SU-DHL-6 (cell line): ENCODE measurements at regions not wholly inside any gene's neighbourhood (a gene's known extent, or its start where the extent isn't known, plus 50 kb on each side); places are given as distances from the start of the nearest gene placed in this dataset.

Experiments
- EZH2phosphoT487 ChIP-seq: fragments of 200-600 bp; sonication (generic), shearing (Covaris generic); conservative IDR thresholded peaks from 2 replicates; pipeline ENCODE4 v1.6.1; 2018; ENCODE audit warnings: mild to moderate bottlenecking, antibody characterized with exemption, low read length, moderate library complexity, mixed read lengths
- TF ChIP-seq, protein P1 (sequence below): fragments of 200-600 bp; sonication (generic); IDR thresholded peaks from one replicate; pipeline ENCODE4 v1.5.1; 2017; ENCODE audit warnings: antibody characterized with exemption, mild to moderate bottlenecking, low read length, moderate library complexity; ENCODE audit not compliant: insufficient read depth, poor library complexity, severe bottlenecking

DNA sequence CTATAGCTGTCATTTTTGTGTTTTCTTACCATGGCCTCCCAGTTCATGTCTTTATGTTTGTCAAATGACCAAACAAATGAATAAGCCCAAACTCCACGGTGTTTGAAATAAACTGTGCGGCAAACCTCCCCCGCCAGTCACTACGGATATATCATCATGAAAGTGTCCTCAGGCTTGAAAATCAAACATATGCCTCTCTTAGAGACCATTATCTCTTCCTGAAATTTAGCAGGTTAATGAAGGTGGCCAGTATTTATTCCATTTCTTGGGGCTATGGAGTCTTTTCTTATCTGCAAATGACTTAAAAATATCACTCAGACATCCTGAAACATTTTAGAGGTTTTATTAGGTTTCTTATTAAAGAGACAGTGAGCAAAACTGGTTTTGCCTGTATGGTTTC is 610.3 kb upstream of the CDH5 start:
- TF ChIP-seq, protein P1, sequence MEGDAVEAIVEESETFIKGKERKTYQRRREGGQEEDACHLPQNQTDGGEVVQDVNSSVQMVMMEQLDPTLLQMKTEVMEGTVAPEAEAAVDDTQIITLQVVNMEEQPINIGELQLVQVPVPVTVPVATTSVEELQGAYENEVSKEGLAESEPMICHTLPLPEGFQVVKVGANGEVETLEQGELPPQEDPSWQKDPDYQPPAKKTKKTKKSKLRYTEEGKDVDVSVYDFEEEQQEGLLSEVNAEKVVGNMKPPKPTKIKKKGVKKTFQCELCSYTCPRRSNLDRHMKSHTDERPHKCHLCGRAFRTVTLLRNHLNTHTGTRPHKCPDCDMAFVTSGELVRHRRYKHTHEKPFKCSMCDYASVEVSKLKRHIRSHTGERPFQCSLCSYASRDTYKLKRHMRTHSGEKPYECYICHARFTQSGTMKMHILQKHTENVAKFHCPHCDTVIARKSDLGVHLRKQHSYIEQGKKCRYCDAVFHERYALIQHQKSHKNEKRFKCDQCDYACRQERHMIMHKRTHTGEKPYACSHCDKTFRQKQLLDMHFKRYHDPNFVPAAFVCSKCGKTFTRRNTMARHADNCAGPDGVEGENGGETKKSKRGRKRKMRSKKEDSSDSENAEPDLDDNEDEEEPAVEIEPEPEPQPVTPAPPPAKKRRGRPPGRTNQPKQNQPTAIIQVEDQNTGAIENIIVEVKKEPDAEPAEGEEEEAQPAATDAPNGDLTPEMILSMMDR = no peak
- no peak for TF ChIP-seq EZH2phosphoT487
